Mesenchymal stem cell (in vitro differentiated cells and primary cell): ENCODE measurements at regions not wholly inside any gene's neighbourhood (a gene's known extent, or its start where the extent isn't known, plus 50 kb on each side); places are given as distances from the start of the nearest gene placed in this dataset.
A peak's percentile ranks its signal among the peaks of the same experiment; 100 is the strongest.

Experiments
- DNase-seq: peaks from one replicate; pipeline ENCODE4 v3.0.0-alpha.2; 2013
- H2AFZ ChIP-seq: one replicate; pipeline ENCODE4 v1.6.1; 2013; ENCODE audit warnings: low read depth, mild to moderate bottlenecking, control low read depth, inconsistent platforms, low read length, moderate library complexity
- H2AK5ac ChIP-seq: 2 replicates; pipeline ENCODE4 v1.6.1; 2013; ENCODE audit warnings: low read length, moderate library complexity, mild to moderate bottlenecking, inconsistent platforms; ENCODE audit not compliant: severe bottlenecking
- H2BK120ac ChIP-seq: one replicate; pipeline ENCODE4 v1.6.1; 2013; ENCODE audit warnings: low read depth, mild to moderate bottlenecking, inconsistent platforms, low read length, moderate library complexity
- H2BK12ac ChIP-seq, 2 experiments: one replicate each; pipeline ENCODE4 v1.6.1; 2013; ENCODE audit warnings: inconsistent platforms in 2 of 2, low read length in 2 of 2, mild to moderate bottlenecking in 2 of 2, moderate library complexity in 2 of 2, control low read depth in 1 of 2
- H2BK15ac ChIP-seq: one replicate; pipeline ENCODE4 v1.6.1; 2013; ENCODE audit warnings: mild to moderate bottlenecking, low read depth, inconsistent platforms; ENCODE audit not compliant: poor library complexity, severe bottlenecking
- H2BK5ac ChIP-seq: 2 replicates; pipeline ENCODE4 v1.6.1; 2013; ENCODE audit warnings: low read depth, mild to moderate bottlenecking, low read length, control low read depth, inconsistent platforms; ENCODE audit not compliant: poor library complexity, severe bottlenecking
- H3K14ac ChIP-seq, 2 experiments: one replicate each; pipeline ENCODE4 v1.6.1; 2013; ENCODE audit warnings: inconsistent platforms in 2 of 2, low read length in 2 of 2, control low read depth in 1 of 2, mild to moderate bottlenecking in 1 of 2, moderate library complexity in 1 of 2
- H3K18ac ChIP-seq, 2 experiments: one replicate each; pipeline ENCODE4 v1.6.1; 2013; ENCODE audit warnings: inconsistent platforms in 2 of 2, low read length in 2 of 2, control low read depth in 1 of 2, low read depth in 1 of 2, mild to moderate bottlenecking in 1 of 2
- H3K23ac ChIP-seq, 2 experiments: one replicate each; pipeline ENCODE4 v1.6.1; 2013; ENCODE audit warnings: inconsistent platforms in 2 of 2, low read length in 2 of 2, mild to moderate bottlenecking in 2 of 2, moderate library complexity in 2 of 2, control low read depth in 1 of 2
- H3K27ac ChIP-seq: 2 replicates; pipeline ENCODE4 v1.5.1; 2013; ENCODE audit warnings: mild to moderate bottlenecking, moderate library complexity, low read length, control low read depth, inconsistent platforms; ENCODE audit not compliant: poor library complexity, severe bottlenecking
- H3K27me3 ChIP-seq, 2 experiments: 2 replicates each; pipeline versions ENCODE4 v1.6.1 to v1.7.0; 2013; ENCODE audit warnings: low read length in 2 of 2, mild to moderate bottlenecking in 2 of 2, moderate library complexity in 2 of 2, control low read depth in 1 of 2, inconsistent platforms in 1 of 2; ENCODE audit not compliant: control insufficient read depth in 1 of 2, insufficient read depth in 1 of 2
- H3K36me3 ChIP-seq, 2 experiments: 2 replicates each; pipeline versions ENCODE4 v1.6.1 to v1.7.0; 2013; ENCODE audit warnings: low read length in 2 of 2, control low read depth in 1 of 2, inconsistent platforms in 1 of 2, low read depth in 1 of 2, mild to moderate bottlenecking in 1 of 2; ENCODE audit not compliant: insufficient read depth in 2 of 2, control insufficient read depth in 1 of 2
- H3K4ac ChIP-seq, 2 experiments: one replicate each; pipeline ENCODE4 v1.6.1; 2013; ENCODE audit warnings: inconsistent platforms in 2 of 2, low read length in 2 of 2, mild to moderate bottlenecking in 2 of 2, moderate library complexity in 2 of 2, control low read depth in 1 of 2, low read depth in 1 of 2
- H3K4me1 ChIP-seq: 2 replicates; pipeline ENCODE4 v1.6.1; 2013; ENCODE audit warnings: low read depth, low read length, control low read depth; ENCODE audit not compliant: control insufficient read depth, insufficient read depth
- H3K4me2 ChIP-seq: 2 replicates; pipeline ENCODE4 v1.6.1; 2013; ENCODE audit warnings: low read length, mild to moderate bottlenecking, inconsistent platforms; ENCODE audit not compliant: poor library complexity, severe bottlenecking
- H3K4me3 ChIP-seq, 2 experiments: 2 replicates each; pipeline versions ENCODE4 v1.5.1 to v1.7.0; 2013; ENCODE audit warnings: low read length in 2 of 2, mild to moderate bottlenecking in 2 of 2, control low read depth in 1 of 2, low read depth in 1 of 2; ENCODE audit not compliant: insufficient read depth in 1 of 2
- H3K79me1 ChIP-seq: replicated peaks from 2 replicates; pipeline ENCODE4 v1.6.1; 2013; ENCODE audit warnings: mild to moderate bottlenecking, control low read depth, low read length, inconsistent platforms; ENCODE audit not compliant: poor library complexity, severe bottlenecking
- H3K9ac ChIP-seq: 2 replicates; pipeline ENCODE4 v1.7.0; 2013; ENCODE audit warnings: mild to moderate bottlenecking, low read length, moderate library complexity
- H3K9me3 ChIP-seq: 2 replicates; pipeline ENCODE4 v1.7.0; 2013; ENCODE audit warnings: mild to moderate bottlenecking, low read length; ENCODE audit not compliant: control insufficient read depth
- H4K8ac ChIP-seq: one replicate; pipeline ENCODE4 v1.6.1; 2013; ENCODE audit warnings: inconsistent platforms, mild to moderate bottlenecking, low read length, moderate library complexity
- H4K91ac ChIP-seq: one replicate; pipeline ENCODE4 v1.6.1; 2013; ENCODE audit warnings: mild to moderate bottlenecking, low read length, inconsistent platforms
- WGBS: methylation state at CpG from one replicate; pipeline ENCODE4 v1.1.7; 2013; ENCODE audit warnings: mixed read lengths; 5-methylcytosine and 5-hydroxymethylcytosine counted together

DNA sequence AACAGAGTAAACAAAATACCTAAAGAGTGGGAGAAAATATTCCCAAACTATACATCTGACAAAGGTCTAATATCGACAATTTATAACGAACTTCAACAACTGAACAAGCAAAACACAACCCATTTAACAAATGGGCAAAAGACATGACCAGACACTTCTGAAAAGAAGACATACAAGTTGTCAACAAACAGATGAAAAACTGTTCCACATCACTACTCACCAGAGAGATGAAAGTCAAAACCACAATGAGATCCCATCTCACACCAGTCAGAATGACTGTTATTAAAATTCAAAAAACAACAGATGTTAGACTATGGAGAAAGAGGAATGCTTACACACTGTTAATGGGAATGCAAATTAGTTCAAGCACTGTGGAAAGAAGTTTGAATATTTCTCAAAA is 233.8 kb upstream of the EDNRB start:
- no peak overlapping the region for H4K8ac ChIP-seq
- H2BK5ac ChIP-seq = no peak overlapping the region
- no peak overlapping the region for H3K27ac ChIP-seq
- H2BK15ac ChIP-seq = no peak overlapping the region
- WGBS = 98% methylated on average over 2 of the region's 2 CpGs
- no peaks in the 10 kb centered on the region for H3K9me3 ChIP-seq
- no peak overlapping the region for H2BK12ac ChIP-seq
- H3K23ac ChIP-seq = no peak overlapping the region
- no peak overlapping the region for H3K4me3 ChIP-seq
- no peak overlapping the region for H3K14ac ChIP-seq
- H2AFZ ChIP-seq = no peak overlapping the region
- no peak overlapping the region for H3K9ac ChIP-seq
- no peak for DNase-seq
- H3K4me2 ChIP-seq = no peak overlapping the region
- no peak overlapping the region for H2AK5ac ChIP-seq
- H4K91ac ChIP-seq = no peak overlapping the region
- H3K27me3 ChIP-seq = no peaks in the 10 kb centered on the region
- H3K79me1 ChIP-seq = no peaks in the 10 kb centered on the region
- no peak overlapping the region for H3K18ac ChIP-seq
- H2BK120ac ChIP-seq = no peak overlapping the region
- no peak overlapping the region for H3K4ac ChIP-seq
- no peaks in the 10 kb centered on the region for H3K4me1 ChIP-seq
- H3K36me3 ChIP-seq = no peaks in the 10 kb centered on the region

DNA sequence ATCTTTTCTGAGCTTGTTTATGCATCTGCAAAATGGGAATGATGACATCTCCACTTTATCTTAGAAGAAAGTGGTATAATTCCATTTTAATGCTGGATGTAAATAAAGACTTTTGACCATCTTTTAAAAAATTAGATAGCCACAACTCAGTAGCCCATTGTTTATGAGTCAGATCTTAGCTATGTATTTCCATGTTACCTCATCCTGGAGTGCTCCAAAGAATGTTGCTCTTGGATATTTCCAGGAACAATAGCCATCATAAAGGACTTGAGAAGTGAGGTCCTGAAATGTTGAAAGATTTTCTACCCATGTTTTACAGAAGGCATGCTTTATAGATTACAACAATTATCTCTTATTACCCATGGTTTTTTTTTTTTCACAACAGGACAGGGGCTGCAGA is 229.3 kb upstream of the EDNRB start:
- Histone ChIP-seq H3K79me1 (no peaks in the 10 kb centered on the region), H3K4me3 (no peak overlapping the region), H3K18ac (no peak overlapping the region), H3K4me1 (no peaks in the 10 kb centered on the region), H3K27me3 (no peaks in the 10 kb centered on the region), H2BK12ac (no peak overlapping the region), H3K36me3 (no peaks in the 10 kb centered on the region), H2AFZ (no peak overlapping the region), H4K91ac (no peak overlapping the region), H3K9ac (no peak overlapping the region), H4K8ac (no peak overlapping the region), H3K9me3 (no peaks in the 10 kb centered on the region), H2BK5ac (no peak overlapping the region), H3K4me2 (no peak overlapping the region), H3K27ac (peak overlapping the region; percentile 69), H3K23ac (no peak overlapping the region), H2AK5ac (no peak overlapping the region), H2BK15ac (no peak overlapping the region), H3K14ac (no peak overlapping the region), H3K4ac (no peak overlapping the region), H2BK120ac (no peak overlapping the region)
- peak; percentile 25 for DNase-seq

DNA sequence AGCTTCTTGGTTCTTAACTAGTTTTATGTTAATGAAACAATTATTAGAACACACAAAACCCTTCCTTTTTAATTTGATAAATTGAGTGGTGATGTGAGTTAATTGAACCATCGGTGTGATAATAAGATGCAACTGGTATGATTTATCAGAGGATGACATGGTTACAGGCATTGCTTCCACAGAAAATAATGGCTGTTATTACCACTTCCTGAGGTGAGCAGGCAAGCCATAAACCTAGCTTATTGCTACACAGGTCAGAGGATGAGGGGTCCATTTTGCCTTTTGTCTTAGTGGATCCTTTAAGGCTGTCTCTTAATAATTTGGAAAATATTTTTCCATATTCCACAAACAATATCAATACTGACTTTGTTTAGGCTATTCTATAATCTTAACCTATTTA is 226.6 kb upstream of the EDNRB start:
- H3K14ac ChIP-seq = no peak overlapping the region
- no peak for DNase-seq

DNA sequence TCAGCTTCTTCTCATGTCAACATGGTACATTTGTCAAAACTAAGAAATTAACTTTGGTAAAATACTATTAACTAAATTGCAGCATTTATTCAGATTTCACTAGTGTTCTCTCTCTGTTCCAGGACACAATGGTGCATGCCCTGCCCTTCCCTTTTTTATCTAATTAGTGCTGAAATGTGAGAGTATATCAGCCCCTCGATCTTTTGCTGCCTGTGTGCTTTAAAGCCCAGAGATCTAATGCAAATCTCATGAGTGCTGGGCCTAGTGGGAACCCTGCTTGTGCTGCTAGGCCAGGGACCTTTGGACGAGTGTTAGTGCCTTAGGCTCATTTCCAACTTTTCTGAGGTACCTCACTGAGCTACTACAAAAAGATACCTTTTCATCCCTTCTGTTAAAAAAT is 221.1 kb upstream of the EDNRB start:
- no peak overlapping the region for H3K4ac ChIP-seq
- H3K4me3 ChIP-seq = no peak overlapping the region
- H2AK5ac ChIP-seq = no peak overlapping the region
- no peak overlapping the region for H3K9ac ChIP-seq
- no peak overlapping the region for H3K14ac ChIP-seq
- H3K79me1 ChIP-seq = no peaks in the 10 kb centered on the region
- no peaks in the 10 kb centered on the region for H3K27me3 ChIP-seq
- H3K36me3 ChIP-seq = no peaks in the 10 kb centered on the region
- no peak overlapping the region for H3K23ac ChIP-seq
- WGBS = 55% methylated on average over 2 of the region's 2 CpGs
- H2BK12ac ChIP-seq = no peak overlapping the region
- no peaks in the 10 kb centered on the region for H3K9me3 ChIP-seq
- H3K4me1 ChIP-seq = peaks cover 1% of the 10 kb centered on the region
- H4K8ac ChIP-seq = no peak overlapping the region
- H2BK120ac ChIP-seq = no peak overlapping the region
- no peak overlapping the region for H4K91ac ChIP-seq
- H3K4me2 ChIP-seq = no peak overlapping the region
- H2AFZ ChIP-seq = no peak overlapping the region
- H3K27ac ChIP-seq = no peak overlapping the region
- no peak overlapping the region for H2BK15ac ChIP-seq
- H3K18ac ChIP-seq = no peak overlapping the region
- no peak for DNase-seq
- H2BK5ac ChIP-seq = no peak overlapping the region

More for the DNA sequence above, 226.6 kb upstream of the EDNRB start:
- H2AK5ac ChIP-seq = no peak overlapping the region
- no peak overlapping the region for H2BK15ac ChIP-seq
- H3K18ac ChIP-seq = no peak overlapping the region
- no peaks in the 10 kb centered on the region for H3K79me1 ChIP-seq
- H2BK120ac ChIP-seq = no peak overlapping the region
- no peak overlapping the region for H3K4me3 ChIP-seq
- H3K4me2 ChIP-seq = no peak overlapping the region
- no peaks in the 10 kb centered on the region for H3K9me3 ChIP-seq
- no peak overlapping the region for H2BK12ac ChIP-seq
- no peak overlapping the region for H4K8ac ChIP-seq
- H3K27ac ChIP-seq = no peak overlapping the region
- H2BK5ac ChIP-seq = no peak overlapping the region
- no peak overlapping the region for H3K23ac ChIP-seq
- no peak overlapping the region for H3K9ac ChIP-seq
- no peaks in the 10 kb centered on the region for H3K4me1 ChIP-seq
- H2AFZ ChIP-seq = no peak overlapping the region
- no peak overlapping the region for H3K4ac ChIP-seq
- no peaks in the 10 kb centered on the region for H3K36me3 ChIP-seq
- H3K27me3 ChIP-seq = no peaks in the 10 kb centered on the region
- WGBS = 64% methylated on average over 1 of the region's 1 CpG
- no peak overlapping the region for H4K91ac ChIP-seq
